CD4-positive, alpha-beta T cell (primary cell): ENCODE measurements at regions not wholly inside any gene's neighbourhood (a gene's known extent, or its start where the extent isn't known, plus 50 kb on each side); places are given as distances from the start of the nearest gene placed in this dataset.

Experiments
- ATAC-seq: fragments of 200-7000 bp; cut with Tn5 transposase; one replicate; pipeline ENCODE4 v1.10.0; 2022; ENCODE audit warnings: mild to moderate bottlenecking; ENCODE audit not compliant: poor library complexity
- CTCF ChIA-PET: fragments of 350-600 bp; sonication (Branson Sonifier 250); formaldehyde crosslinking; loops from one replicate; lab custom pipeline; 2021; ENCODE audit warnings: antibody characterized with exemption, inconsistent platforms; lab: Charles Lee
- POLR2A ChIA-PET: fragments of 350-600 bp; sonication (Branson Sonifier 250); formaldehyde crosslinking; loops from one replicate; lab custom pipeline; 2021; ENCODE audit warnings: antibody characterized with exemption, inconsistent platforms; lab: Charles Lee
- DNase-seq, 14 experiments: peaks; one replicate each; pipeline ENCODE4 v3.0.0-alpha.2; 2013 to 2020; ENCODE audit warnings: mixed read lengths in 2 of 14
- H3K27ac ChIP-seq, 2 donors: one replicate each; pipeline versions ENCODE4 v1.5.1 to v1.7.0; 2013; ENCODE audit warnings: low read length in 2 of 2, low read depth in 1 of 2, mild to moderate bottlenecking in 1 of 2
- H3K27me3 ChIP-seq, 2 experiments: 1 replicate in 1 of 2; 2 replicates in 1 of 2; pipeline versions ENCODE4 v1.6.1 to v1.7.0; 2013; ENCODE audit warnings: low read length in 2 of 2, control low read depth in 1 of 2, mild to moderate bottlenecking in 1 of 2, moderate library complexity in 1 of 2; ENCODE audit not compliant: insufficient read depth in 2 of 2, control insufficient read depth in 1 of 2
- H3K36me3 ChIP-seq: one replicate; pipeline ENCODE4 v1.6.1; 2013; ENCODE audit warnings: low read length, control low read depth; ENCODE audit not compliant: insufficient read depth
- H3K4me1 ChIP-seq: one replicate; pipeline ENCODE4 v1.6.1; 2013; ENCODE audit warnings: low read length, control low read depth; ENCODE audit not compliant: insufficient read depth
- H3K4me3 ChIP-seq: one replicate; pipeline ENCODE4 v1.5.1; 2013; ENCODE audit warnings: mild to moderate bottlenecking, low read length, moderate library complexity
- H3K9me3 ChIP-seq, 2 experiments: 1 replicate in 1 of 2; 2 replicates in 1 of 2; pipeline versions ENCODE4 v1.6.1 to v1.7.0; 2013; ENCODE audit warnings: low read length in 2 of 2, mild to moderate bottlenecking in 2 of 2, control low read depth in 1 of 2, moderate library complexity in 1 of 2; ENCODE audit not compliant: control insufficient read depth in 1 of 2, insufficient read depth in 1 of 2
- H3K27ac Mint-ChIP-seq: one replicate; pipeline ENCODE4 v1.8.0; 2020; ENCODE audit warnings: mixed read lengths
- H3K27me3 Mint-ChIP-seq: one replicate; pipeline ENCODE4 v1.8.0; 2021; ENCODE audit warnings: mixed read lengths
- H3K36me3 Mint-ChIP-seq: one replicate; pipeline ENCODE4 v1.8.0; 2021; ENCODE audit warnings: low read depth, mixed read lengths
- H3K4me1 Mint-ChIP-seq: one replicate; pipeline ENCODE4 v1.8.0; 2021; ENCODE audit warnings: low read depth, mixed read lengths
- H3K4me3 Mint-ChIP-seq: one replicate; pipeline ENCODE4 v1.8.0; 2020; ENCODE audit warnings: mild to moderate bottlenecking, mixed read lengths
- H3K9me3 Mint-ChIP-seq: one replicate; pipeline ENCODE4 v1.8.0; 2020; ENCODE audit warnings: mixed read lengths
- CTCF ChIP-seq: fragments of 200-600 bp; IDR thresholded peaks from one replicate; pipeline ENCODE4 v1.8.0; 2022; ENCODE audit warnings: antibody characterized with exemption, mild to moderate bottlenecking
- intact Hi-C, 2 experiments: fragments of 100-400 bp; cut with DNase I in 1 of 2; cut with micrococcal nuclease in 1 of 2; formaldehyde crosslinking; loops; one replicate each; pipeline versions ENCODE4 v1.15.1 to v1.9.0; 2023 to 2025; cut with DNase I, micrococcal nuclease

- H3K9me3 ChIP-seq: peaks cover 0 to 5% of the 10 kb centered on the region in 2 experiments
- Mint-ChIP-seq H3K4me1 (no peaks in the 10 kb centered on the region), H3K4me3 (no peak overlapping the region), H3K27me3 (peaks cover 37% of the 10 kb centered on the region), H3K9me3 (no peaks in the 10 kb centered on the region), H3K27ac (no peak overlapping the region), H3K36me3 (no peaks in the 10 kb centered on the region)
- H3K27ac ChIP-seq: no peak overlapping the region
- H3K4me3 ChIP-seq: no peak overlapping the region
- H3K36me3 ChIP-seq: no peaks in the 10 kb centered on the region
- no peak for TF ChIP-seq CTCF
- ChIA-PET POLR2A (no interaction called here), CTCF (no interaction called here)
- intact Hi-C loops: no loop called here
- peaks cover 0 to 5% of the 10 kb centered on the region in 2 experiments for H3K27me3 ChIP-seq
- H3K4me1 ChIP-seq: no peaks in the 10 kb centered on the region
- DNase-seq: no peak
- no peak for ATAC-seq
These were observed 169.2 kb upstream of the MAP1B start for GRCh38 chr5:71937921-71938698.

- H3K27me3 ChIP-seq: peaks cover 0 to 5% of the 10 kb centered on the region in 2 experiments
- POLR2A ChIA-PET: no interaction called here
- H3K27ac ChIP-seq: no peak overlapping the region
These were observed 168.4 kb upstream of the MAP1B start for GRCh38 chr5:71938895-71939294.

GRCh38 chr5:71939452-71940230 lies 167.6 kb upstream of the MAP1B start:
- TF ChIP-seq CTCF: no peak
- intact Hi-C loops: no loop called here
- no peaks in the 10 kb centered on the region for H3K4me1 ChIP-seq
- ChIA-PET CTCF (no interaction called here), POLR2A (no interaction called here)
- H3K27ac Mint-ChIP-seq: no peak overlapping the region
- peaks cover 30% of the 10 kb centered on the region for H3K27me3 Mint-ChIP-seq
- ATAC-seq (no peak), DNase-seq (no peak)
- no peaks in the 10 kb centered on the region for H3K4me1 Mint-ChIP-seq
- peaks cover 0 to 5% of the 10 kb centered on the region in 2 experiments for H3K27me3 ChIP-seq
- H3K36me3 Mint-ChIP-seq: no peaks in the 10 kb centered on the region
- H3K36me3 ChIP-seq: no peaks in the 10 kb centered on the region
- H3K4me3 ChIP-seq: no peak overlapping the region
- H3K9me3 Mint-ChIP-seq: no peaks in the 10 kb centered on the region
- H3K27ac ChIP-seq: no peak overlapping the region
- peaks cover 0 to 5% of the 10 kb centered on the region in 2 experiments for H3K9me3 ChIP-seq
- no peak overlapping the region for H3K4me3 Mint-ChIP-seq

More at GRCh38 chr5:71938895-71939294, 168.4 kb upstream of the MAP1B start:
- no peaks in the 10 kb centered on the region for H3K9me3 Mint-ChIP-seq
- no peak for TF ChIP-seq CTCF
- H3K4me3 Mint-ChIP-seq: no peak overlapping the region
- H3K27ac Mint-ChIP-seq: no peak overlapping the region
- CTCF ChIA-PET: no interaction called here
- H3K4me1 Mint-ChIP-seq: no peaks in the 10 kb centered on the region
- intact Hi-C loops: no loop called here
- no peak for DNase-seq
- H3K9me3 ChIP-seq: peaks cover 0 to 5% of the 10 kb centered on the region in 2 experiments
- H3K36me3 Mint-ChIP-seq: no peaks in the 10 kb centered on the region
- H3K4me1 ChIP-seq: no peaks in the 10 kb centered on the region
- peaks cover 32% of the 10 kb centered on the region for H3K27me3 Mint-ChIP-seq
- H3K36me3 ChIP-seq: no peaks in the 10 kb centered on the region
- ATAC-seq: no peak
- H3K4me3 ChIP-seq: no peak overlapping the region
